Non-pigmented ciliary epithelial cell (primary cell): ENCODE measurements at regions not wholly inside any gene's neighbourhood (a gene's known extent, or its start where the extent isn't known, plus 50 kb on each side); places are given as distances from the start of the nearest gene placed in this dataset.

ENCODE experiments used
- DNase-seq: peaks from one replicate; pipeline ENCODE4 v3.0.0-alpha.2; 2010; ENCODE audit warnings: low read depth

DNA sequence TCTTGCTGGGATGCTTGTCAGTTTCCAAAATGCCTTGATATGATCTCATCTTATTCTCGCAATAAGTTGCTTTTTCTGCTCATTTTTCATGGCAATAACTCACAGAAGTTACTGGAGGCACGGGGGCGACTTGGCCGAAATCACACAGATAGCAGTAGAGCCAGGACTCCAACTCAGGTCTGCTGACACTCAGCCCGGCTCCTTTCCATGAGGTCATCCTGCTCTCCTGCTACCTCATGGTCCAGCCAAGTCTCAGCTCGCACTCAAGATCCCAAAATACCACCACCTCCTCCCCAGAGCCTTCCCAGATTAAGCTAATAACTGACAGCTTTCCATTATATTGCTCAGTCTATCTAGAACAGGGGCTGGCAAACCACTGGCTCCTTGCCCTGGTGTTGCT lies 269.5 kb downstream of the MAP2K4 start:
- no peak for DNase-seq

DNA sequence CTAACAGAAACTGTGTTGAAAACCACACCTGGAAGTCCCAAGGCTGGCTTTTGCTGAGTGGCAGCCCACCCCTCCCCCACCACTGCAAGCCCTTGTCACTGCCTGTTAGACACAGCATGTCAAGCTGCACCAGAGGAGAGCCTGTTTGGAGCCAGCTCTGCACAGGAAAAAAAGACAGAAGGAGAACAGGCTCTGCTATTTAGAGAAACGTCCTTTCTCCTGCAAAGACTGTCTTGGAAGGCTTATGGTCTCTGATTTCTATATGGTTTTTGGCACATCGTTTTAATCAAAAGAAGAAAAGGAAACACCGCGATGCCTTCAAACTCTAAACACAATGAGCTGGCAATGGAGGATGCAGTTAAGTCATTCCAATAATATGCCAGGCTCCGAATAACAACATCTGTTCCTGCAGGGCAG lies 275.5 kb downstream of the MAP2K4 start:
- no peak for DNase-seq

DNA sequence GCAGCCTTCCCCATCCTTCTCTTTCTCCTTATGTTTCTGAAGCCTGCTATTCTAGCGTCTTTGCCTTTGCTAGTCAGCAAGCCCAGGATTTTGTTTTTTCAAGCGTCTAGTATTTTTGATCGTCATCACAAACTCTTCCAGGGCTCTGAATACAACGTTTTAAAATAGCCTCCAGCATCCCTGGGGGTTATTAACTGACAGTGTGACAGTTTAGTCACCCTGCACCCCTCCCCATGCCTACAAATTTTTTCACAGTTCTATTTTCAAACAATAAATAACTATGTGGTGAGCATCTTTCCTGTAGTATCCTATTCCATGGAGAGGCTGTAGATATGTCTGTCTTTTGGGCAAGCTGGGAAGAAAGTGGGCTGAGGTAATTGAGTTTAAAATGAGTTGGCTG lies 280.9 kb downstream of the MAP2K4 start:
- no peak for DNase-seq

DNA sequence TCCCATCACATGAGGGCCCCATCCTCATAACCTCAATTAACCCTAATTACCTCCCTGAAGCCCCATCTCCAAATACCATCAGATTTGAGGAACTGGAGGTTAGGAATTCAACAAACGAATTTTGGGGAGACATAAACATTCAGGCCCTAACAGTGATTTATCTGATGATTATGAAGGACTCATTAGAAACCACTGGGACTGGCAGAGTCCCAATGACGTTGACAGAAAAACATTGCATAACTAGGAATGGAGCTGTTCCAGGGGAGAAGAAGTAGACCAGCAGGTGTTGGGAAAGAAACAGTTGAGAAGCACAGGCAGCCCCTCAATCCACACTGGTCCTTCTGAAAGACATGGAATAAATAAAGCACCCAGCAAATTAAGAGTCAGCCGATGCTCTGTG lies 282.0 kb downstream of the MAP2K4 start:
- no peak for DNase-seq

DNA sequence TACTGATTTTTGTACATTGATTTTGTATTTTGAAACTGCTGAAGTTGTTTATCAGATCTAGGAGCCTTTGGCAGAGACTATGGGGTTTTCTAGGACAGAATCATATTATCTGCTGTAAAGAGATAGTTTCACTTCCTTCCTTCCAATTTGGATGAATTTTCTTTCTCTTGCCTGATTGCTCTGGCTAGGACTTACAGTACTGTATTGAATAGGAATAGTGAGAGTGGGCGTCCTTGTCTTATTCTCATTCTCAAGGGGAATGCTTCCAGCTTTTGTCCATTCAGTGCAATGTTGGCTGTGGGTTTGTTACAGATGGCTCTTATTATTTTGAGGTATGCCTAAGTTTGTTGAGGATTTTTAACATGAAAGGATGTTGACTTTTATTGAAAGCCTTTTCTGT lies 290.1 kb downstream of the MAP2K4 start:
- DNase-seq: no peak

DNA sequence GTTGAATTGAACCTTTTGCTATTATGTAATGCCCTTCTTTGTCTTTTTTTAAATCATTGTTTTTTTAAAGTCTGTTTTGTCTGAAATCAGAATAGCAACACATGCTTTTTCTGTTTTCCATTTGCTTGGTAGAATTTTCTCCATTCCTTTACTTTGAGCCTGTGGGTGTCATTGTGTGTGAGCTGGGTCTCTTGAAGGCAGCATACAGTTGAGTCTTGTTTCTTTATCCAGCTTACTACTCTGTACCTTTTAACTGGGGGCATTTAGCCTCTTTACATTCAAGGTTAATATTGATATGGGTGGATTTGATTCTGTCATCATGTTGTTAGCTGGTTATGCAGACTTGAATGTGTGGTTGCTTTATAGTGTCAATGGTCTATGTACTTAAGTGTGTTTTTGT lies 292.0 kb downstream of the MAP2K4 start:
- no peak for DNase-seq

DNA sequence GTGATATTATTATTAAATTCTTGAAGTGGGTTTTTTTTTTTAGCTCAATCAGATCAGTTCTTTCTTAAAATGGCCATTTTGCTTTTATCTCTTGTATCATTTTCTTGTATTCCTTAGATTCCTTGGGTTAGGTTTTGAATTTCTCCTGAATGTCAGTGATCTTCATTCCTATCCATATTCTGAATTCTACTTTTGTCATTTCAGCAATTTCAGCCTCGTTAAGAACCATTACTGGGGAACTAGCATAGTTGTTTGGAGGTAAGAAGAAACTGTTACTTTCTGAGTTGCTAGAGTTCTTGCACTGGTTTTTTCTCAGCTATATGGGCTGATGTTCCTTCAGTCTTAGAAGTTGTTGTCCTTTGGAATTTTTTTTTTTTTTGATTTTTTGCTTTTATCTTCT lies 293.1 kb downstream of the MAP2K4 start:
- no peak for DNase-seq

DNA sequence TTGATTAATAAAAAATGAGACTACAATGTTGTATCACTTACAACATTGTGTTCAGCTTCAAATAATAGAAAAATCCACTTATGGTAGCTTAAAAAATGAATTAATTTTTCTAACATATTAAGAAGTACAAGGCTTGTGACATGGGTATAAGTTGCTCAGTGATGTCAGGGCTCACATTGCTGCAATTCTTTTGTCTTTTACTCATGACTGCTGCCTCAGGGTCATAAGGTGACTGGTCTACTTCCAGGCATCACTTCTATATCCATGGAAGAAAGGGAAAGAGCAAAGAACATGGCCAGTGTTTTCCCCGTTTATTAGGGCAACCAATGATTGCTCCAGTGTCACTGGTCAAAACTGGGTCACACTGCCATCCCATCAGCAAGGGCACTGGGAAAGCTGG lies 295.3 kb downstream of the MAP2K4 start:
- DNase-seq: no peak

DNA sequence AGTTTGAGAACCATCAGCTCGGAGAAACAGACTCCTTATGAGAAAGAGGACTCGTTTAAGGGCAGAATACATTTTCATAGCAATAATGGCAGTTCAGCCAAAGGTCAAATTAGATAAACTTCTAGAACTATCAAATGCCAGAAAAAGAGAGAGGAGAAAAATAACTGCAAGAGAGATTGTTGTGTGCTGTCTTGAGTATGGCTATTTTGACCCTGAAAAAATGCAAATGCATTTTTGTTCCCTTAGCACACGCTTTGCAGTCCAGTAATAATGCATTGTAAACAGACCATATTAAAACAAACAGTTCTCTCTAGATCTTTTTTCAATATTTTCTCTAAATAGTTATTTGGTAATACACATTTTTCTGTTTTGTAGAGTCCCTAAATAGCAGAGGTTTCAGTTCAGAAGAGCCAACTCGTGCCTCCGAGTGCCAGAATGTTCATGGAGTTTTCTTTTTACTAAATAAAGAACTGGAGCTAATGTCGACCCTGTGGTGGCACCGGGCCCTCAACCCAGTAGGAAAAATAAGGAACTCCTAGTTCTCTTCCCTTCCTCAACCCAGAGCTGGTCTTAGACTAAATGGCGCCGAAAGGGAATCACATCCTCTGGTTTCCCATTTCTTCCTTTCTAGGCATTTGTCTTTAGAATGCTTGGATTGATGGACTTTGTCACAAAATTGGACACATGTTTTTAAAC lies 298.0 kb downstream of the MAP2K4 start:
- no peak for DNase-seq

DNA sequence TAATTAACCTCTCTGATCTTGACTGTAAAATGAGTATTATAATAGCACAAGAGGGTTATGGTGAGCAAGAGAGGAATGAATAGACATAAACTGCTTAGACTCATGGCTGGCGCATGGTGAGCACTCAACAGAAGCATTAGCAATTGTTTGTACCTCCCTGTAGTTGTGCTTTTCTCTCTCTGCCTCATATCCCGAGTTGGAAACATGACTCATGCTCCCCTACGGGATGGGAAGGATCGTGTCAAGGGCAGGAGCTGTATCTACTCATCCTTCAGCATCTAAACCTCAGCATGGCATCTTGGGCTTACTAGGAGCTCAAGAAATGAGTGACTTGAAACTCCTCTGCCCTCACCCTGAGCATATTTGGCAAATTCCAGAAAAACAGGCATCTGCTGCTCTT lies 299.6 kb downstream of the MAP2K4 start:
- no peak for DNase-seq

DNA sequence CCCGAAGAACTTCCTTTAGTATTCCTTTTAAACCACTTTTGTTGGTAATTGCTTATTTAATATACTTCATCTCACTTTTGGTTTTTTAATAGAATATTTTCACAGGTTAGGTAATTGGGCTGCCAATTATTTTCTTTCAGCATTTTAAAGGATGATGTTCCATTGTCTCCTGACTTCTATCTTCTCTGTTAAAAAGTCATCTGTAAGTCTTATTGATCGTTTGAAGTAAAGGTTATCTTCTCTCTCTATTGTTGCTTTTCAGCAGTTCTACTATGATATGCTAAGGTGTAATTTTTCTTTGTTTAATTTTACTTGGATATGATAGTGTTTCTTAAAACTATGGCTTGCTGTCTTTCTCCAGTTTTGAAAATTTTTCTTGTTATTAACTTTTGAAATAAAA lies 307.5 kb downstream of the MAP2K4 start:
- no peak for DNase-seq

DNA sequence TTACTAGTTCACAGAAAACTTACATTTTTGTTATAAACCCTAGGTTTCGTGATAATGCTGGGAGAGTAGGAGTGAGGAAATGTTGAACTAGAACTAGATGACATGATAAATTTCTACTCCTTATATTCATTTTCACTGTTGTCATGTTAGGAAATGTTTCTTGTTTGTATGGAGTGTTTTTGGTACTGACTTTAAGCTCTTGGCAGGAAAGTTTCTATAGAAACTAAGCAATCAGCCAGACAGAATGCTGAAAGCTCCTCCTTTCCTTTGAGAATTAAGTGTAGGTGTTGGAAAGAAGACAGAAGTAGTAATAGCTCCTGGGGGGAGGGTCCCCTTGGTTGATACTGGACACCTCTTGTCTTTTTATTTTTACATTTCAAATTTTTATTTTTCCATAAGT lies 309.8 kb downstream of the MAP2K4 start:
- DNase-seq: no peak

DNA sequence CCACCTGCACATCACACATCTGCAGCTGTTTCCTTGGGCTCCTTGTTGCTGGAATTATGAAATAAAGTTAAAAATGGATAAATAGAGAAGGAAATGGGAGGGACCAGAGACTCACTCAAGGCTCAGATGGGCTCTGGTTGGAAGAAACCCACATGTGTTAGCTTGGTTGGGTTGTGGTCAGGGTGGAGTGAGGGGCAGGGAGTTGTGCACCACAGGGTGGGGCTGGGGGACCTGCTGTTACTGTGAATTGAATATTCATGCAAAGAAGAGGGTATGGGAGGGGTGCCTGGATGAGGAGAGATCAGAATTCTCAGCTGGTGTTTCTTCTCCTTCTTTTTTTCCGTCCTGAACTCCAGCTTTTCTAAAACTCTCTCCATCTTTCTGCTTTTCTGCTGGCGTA lies 320.7 kb downstream of the MAP2K4 start:
- DNase-seq: no peak

DNA sequence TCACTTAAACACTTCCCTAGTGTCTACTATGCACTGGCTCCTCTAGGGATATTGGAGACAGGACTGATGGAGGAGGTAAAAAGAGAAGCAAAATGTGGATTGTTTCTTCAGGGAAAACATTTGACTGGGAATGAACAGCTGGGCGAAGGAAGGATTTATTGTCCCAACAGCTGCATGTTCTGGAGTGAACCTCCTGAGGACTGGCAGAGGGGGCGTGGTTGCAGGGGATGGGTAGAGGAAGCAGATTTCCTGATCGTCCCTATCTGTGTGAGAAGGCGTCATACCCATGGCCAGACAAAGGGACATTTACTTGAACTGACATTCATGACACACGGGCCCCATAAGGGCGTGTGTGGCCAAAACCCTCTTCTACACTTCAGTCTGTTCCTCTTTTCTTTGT lies 321.5 kb downstream of the MAP2K4 start:
- DNase-seq: no peak

DNA sequence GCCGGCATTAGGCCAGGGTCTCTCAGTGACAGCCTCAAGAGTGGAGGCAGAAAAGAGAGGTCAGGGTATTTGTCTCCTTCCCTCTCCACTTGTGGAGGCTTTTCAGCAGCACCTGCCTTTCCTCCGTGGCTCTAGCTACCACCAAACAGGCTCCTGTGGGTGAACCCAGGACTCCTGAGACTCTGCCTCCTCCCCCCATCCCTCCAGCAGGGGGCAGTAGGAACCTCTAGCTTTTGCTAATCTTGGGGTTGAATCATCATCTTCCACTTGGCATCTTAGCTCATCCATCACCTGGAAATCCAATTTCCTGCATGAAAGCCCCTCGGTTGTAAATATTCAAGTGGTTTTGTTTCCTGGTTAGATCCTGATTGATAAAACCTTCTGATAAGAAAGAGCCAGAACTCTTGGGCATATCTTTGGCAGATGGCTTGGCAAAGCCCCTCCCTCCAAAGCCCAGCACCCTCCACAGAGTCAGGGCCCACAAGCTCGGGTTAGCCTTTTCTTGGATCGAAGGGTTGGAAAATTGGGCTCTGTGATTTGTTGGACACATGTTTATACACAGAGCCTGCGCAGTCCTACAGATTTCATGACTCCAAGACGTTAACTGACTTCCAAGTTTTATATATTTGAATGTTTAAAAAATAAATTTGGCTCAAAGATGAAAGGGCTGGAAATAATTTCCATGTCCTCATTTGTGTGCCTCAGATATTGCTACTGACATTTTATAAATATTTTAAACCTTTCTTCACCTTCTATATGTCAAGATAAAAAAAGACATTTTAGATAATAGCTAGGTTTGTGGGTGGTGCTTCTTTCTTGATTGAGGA lies 322.1 kb downstream of the MAP2K4 start:
- no peak for DNase-seq

DNA sequence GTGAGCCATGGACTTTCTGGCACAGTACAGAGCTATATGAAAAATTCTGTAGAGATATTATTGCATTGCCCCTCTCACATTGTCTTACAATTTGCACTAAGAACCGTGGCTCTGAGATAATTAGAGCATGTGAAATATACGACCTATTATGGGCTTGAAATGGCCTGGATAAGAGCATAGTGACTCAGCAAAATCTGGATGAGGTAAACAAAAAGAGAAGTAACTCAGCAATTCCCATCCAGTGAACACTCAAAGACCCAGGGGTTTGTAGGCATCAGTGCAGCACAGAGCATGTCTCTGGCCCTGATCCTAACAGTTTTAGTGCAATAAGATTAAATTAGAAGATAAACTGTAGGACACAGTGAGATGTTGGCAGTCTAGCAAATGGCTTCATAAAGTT lies 317.2 kb upstream of the MYOCD start:
- no peak for DNase-seq

DNA sequence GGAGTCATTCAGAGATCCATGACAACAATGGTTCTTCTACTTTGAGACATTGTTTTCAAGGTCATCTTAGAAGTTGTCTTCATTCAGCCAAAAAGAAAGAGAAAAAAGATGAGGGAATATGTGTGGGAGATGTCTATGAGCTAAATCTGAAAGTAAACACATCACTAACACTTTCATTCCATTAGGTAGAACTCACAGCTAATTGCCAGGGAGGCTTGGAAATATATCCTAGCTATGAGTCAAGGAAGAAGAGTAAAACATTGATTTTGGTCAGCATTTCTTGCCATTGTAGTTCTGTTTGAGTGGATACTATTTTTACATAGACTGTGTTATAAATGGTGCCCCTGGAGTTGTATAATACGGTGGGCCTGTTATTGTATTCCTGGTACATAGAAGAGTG lies 316.4 kb upstream of the MYOCD start:
- DNase-seq: no peak

DNA sequence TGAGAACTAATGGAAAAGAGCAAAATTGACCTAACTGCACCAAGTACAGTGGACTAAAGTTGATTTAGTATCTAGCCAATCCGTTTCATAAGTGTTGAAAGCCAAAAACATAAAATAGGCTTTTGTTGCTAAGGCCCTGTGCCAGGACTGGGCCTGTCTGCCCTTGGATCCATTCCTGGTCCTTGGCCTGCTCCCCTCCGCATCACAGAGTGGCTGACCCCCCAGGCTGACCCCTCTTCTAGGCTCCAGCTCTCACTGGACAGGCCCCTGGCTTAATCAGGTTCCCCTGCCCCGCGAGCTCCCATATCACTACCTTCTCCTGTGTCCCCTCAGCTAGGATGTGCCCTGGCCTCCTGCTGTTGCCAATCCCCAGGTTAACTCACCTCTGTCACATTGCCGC lies 313.6 kb upstream of the MYOCD start:
- DNase-seq: no peak

DNA sequence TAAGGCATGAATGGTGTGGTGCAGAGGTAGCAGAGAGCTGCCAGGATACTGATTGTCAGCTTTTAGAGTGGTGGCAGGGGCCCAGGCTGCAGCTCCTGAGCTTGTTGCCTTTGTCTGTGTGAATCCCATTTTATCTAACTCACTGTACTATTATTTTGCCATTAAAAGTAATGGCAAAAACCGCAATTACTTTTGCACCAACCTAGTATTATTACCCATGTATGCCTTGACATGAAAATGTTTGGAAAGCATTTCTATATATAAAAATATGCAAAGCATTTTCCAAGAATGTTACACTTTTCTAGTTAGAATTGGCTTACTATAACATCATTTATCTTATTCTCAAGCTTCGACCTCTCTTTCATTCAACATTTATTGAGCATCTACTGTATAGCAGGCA lies 308.1 kb upstream of the MYOCD start:
- DNase-seq: no peak

DNA sequence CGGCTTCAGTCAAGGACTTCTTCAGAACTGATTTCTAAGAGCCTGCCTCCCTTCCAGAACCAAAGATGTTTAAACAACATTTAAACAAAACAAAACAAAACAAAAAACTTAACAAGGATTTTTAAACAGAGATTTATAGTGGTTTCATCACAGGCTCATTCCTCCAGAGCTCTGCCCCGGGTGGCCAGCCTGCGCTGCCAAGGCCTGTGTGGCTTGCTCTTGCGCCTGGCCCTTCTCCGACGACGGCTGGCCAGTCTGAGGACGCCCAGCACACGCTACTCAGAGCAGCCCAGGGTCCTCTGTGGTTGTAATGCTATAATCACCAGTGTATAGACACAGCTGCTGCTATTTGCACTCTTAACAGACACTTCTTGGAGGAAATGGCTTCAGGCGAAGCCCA lies 307.2 kb upstream of the MYOCD start:
- no peak for DNase-seq

DNA sequence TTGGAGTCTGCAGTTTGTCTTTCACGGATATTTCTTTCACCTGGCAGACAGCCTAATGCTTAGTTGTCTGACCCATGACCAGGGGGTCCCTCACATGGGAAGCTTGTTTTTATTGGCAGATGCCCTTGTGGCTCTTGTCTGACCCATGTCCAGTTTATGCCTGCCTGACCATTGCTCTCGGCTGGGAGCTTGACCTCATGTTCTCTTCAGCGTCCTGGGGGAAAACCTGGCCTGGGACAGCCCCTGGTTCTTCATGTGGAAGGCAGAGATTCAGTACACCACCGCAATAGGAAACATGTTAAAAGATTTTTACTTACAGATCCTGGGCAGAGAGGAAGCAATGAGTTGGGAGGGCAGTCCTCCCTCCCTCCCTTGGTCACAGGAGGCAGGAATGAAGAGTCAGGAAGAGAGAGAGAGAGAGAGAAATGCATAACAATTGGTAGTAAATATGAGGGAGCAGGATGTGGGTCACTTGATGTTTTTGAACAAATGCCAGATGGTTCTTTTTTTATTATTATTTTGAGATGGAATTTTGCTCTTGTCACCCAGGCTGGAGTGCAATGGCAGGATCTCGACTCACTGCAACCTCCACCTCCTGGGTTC lies 302.7 kb upstream of the MYOCD start:
- DNase-seq: no peak

DNA sequence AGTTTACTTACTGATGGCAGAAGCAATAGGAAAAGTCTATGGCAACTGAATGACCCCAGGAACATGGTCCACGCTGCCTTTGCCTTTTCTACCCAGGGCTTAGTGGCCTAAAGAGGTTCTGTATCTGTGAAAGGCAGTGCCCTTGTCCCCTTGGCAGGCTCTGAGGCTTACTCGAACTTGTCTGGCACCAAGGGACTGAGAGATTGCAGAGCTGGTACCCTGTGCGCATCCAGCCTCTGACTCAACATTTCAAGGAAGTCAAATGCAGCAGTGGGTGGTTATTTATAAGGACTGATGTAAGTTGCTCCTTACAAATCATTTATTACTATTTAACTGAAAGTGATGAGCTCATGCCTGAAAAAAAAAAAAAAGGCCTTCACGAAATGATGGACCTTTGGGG lies 299.9 kb upstream of the MYOCD start:
- DNase-seq: no peak

DNA sequence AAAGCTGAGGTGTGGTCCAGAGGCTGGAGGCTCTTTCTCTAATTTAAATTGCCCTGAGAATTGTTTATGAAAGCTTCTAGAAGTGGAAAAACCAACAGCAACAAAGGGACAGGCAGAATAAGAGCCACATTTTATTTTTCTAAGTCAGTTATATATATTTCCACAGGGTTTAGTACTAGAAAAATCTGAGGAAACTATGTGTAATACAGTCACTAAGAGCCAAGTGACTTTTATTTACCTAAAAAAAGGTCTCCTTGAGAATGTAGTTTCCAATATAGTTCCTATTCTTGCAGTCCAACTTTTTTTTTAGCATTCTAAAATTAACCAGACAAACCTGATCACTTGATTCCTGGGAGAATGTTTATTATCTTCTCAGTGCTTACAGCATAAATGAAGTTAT lies 296.6 kb upstream of the MYOCD start:
- DNase-seq: no peak

DNA sequence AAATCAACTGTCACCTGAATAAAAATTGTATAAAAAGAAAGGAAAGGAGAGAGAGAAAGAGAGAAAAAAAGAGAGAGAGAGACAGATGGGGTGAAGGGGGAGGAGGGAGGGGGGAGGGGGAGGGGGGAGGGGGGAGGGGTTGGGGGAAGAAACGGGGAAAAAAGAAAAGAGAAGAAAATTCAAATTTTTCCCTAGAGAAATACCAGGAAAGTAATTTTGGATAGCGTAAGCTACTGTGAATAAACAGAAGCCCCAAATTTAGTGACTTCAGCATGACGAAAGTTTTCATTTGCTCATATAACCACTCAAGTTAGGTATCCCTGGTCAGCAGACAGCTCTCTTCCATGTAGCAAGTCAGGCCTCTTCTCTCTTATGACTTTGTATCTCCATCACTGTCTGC lies 289.4 kb upstream of the MYOCD start:
- DNase-seq: no peak
